GM18858 (cell line): ENCODE measurements at regions not wholly inside any gene's neighbourhood (a gene's known extent, or its start where the extent isn't known, plus 50 kb on each side); places are given as distances from the start of the nearest gene placed in this dataset.
A peak's percentile ranks its signal among the peaks of the same experiment; 100 is the strongest.
"Not testable (repeated sequence)": the region's sequence is repeated elsewhere in the genome, so short reads cannot be mapped to it uniquely, and the experiment has no call there.

Experiments used
- ATAC-seq: cut with Tn5 transposase; IDR thresholded peaks from one replicate; pipeline ENCODE4 v1.9.1; 2021; ENCODE audit not compliant: unreplicated experiment

- ATAC-seq, result peak; percentile 79
These were observed 229.0 kb upstream of the FRG2C start for GRCh38 chr3:75434913-75435793.

- ATAC-seq, result peak; percentile 13
These were observed 228.2 kb upstream of the FRG2C start for GRCh38 chr3:75435794-75436400.

GRCh38 chr3:75440986-75441385 lies 223.1 kb upstream of the FRG2C start:
- ATAC-seq, result not testable (repeated sequence)

GRCh38 chr3:75444634-75445033 lies 219.5 kb upstream of the FRG2C start:
- not testable (repeated sequence) for ATAC-seq

- ATAC-seq, result not testable (repeated sequence)
These were observed 218.9 kb upstream of the FRG2C start for GRCh38 chr3:75445234-75445633.

- ATAC-seq, result not testable (repeated sequence)
These were observed 217.2 kb upstream of the FRG2C start for GRCh38 chr3:75446948-75447347.

GRCh38 chr3:75453328-75453727 lies 210.8 kb upstream of the FRG2C start:
- not testable (repeated sequence) for ATAC-seq

GRCh38 chr3:75453839-75454238 lies 210.3 kb upstream of the FRG2C start:
- ATAC-seq, result not testable (repeated sequence)

- not testable (repeated sequence) for ATAC-seq
These were observed 189.6 kb upstream of the FRG2C start for GRCh38 chr3:75474530-75474929.

- not testable (repeated sequence) for ATAC-seq
These were observed 167.5 kb upstream of the FRG2C start for GRCh38 chr3:75496600-75496999.

GRCh38 chr3:75500357-75500756 lies 163.8 kb upstream of the FRG2C start:
- not testable (repeated sequence) for ATAC-seq

- not testable (repeated sequence) for ATAC-seq
These were observed 162.0 kb upstream of the FRG2C start for GRCh38 chr3:75502171-75502570.

- ATAC-seq, result not testable (repeated sequence)
These were observed 161.1 kb upstream of the FRG2C start for GRCh38 chr3:75502769-75503756.

GRCh38 chr3:75506603-75507002 lies 157.5 kb upstream of the FRG2C start:
- ATAC-seq, result no peak

GRCh38 chr3:75507956-75508355 lies 156.2 kb upstream of the FRG2C start:
- not testable (repeated sequence) for ATAC-seq

GRCh38 chr3:75527657-75528056 lies 136.5 kb upstream of the FRG2C start:
- ATAC-seq, result not testable (repeated sequence)

GRCh38 chr3:75552095-75552494 lies 112.0 kb upstream of the FRG2C start:
- ATAC-seq, result not testable (repeated sequence)

- ATAC-seq, result not testable (repeated sequence)
These were observed 99.7 kb upstream of the FRG2C start for GRCh38 chr3:75564427-75564826.

- not testable (repeated sequence) for ATAC-seq
These were observed 91.8 kb upstream of the FRG2C start for GRCh38 chr3:75572303-75572702.

- not testable (repeated sequence) for ATAC-seq
These were observed 85.0 kb upstream of the FRG2C start for GRCh38 chr3:75579091-75579490.

- not testable (repeated sequence) for ATAC-seq
These were observed 84.6 kb upstream of the FRG2C start for GRCh38 chr3:75579536-75579935.
